ENCODE measurements at regions not wholly inside any gene's neighbourhood (a gene's known extent, or its start where the extent isn't known, plus 50 kb on each side); places are given as distances from the start of the nearest gene placed in this dataset.

DNA sequence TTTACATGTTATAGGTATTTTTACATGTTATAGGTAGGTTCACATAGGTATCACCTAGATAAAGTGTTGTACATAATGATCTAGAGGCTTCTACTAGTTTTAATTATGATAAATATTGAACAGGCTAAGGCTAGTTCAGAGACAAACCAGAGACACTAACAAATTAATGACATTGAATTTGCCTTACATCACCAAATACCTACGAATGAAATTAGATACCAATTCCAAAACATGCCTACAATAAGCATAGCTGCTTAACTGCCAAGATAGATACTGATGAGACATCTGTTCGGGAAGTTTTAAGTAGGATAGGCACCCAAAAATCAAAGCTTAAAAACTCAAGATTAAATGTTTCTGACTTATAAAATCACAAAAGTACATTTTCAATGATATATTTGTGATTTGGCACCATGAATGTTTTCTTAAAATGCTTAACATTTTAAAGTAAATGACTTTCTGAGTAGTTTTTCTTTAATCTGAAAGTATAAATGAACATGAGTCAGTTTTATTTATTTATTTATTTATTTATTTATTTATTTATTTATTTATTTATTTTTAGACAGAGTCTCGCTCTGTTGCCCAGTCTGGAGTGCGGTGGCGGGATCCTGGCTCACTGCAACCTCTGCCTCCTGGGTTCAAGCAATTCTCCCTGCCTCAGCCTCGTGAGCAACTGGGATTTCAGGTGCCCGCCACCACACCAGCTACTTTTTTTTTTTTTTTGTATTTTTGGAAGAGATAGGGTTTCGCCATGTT lies 703.1 kb upstream of the ARRDC3 start:
- no peak overlapping the region for H3K4me3 ChIP-seq (ENCODE audit: control insufficient read depth, low read depth, low read length)
- TF ChIP-seq, protein P1, sequence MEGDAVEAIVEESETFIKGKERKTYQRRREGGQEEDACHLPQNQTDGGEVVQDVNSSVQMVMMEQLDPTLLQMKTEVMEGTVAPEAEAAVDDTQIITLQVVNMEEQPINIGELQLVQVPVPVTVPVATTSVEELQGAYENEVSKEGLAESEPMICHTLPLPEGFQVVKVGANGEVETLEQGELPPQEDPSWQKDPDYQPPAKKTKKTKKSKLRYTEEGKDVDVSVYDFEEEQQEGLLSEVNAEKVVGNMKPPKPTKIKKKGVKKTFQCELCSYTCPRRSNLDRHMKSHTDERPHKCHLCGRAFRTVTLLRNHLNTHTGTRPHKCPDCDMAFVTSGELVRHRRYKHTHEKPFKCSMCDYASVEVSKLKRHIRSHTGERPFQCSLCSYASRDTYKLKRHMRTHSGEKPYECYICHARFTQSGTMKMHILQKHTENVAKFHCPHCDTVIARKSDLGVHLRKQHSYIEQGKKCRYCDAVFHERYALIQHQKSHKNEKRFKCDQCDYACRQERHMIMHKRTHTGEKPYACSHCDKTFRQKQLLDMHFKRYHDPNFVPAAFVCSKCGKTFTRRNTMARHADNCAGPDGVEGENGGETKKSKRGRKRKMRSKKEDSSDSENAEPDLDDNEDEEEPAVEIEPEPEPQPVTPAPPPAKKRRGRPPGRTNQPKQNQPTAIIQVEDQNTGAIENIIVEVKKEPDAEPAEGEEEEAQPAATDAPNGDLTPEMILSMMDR (IDR thresholded peaks at IDR 0.05; ENCODE audit: control insufficient read depth, insufficient read depth, low read depth, low read length, missing control alignments) = no peak
- no peak for DNase-seq (ENCODE audit: low read depth)

DNA sequence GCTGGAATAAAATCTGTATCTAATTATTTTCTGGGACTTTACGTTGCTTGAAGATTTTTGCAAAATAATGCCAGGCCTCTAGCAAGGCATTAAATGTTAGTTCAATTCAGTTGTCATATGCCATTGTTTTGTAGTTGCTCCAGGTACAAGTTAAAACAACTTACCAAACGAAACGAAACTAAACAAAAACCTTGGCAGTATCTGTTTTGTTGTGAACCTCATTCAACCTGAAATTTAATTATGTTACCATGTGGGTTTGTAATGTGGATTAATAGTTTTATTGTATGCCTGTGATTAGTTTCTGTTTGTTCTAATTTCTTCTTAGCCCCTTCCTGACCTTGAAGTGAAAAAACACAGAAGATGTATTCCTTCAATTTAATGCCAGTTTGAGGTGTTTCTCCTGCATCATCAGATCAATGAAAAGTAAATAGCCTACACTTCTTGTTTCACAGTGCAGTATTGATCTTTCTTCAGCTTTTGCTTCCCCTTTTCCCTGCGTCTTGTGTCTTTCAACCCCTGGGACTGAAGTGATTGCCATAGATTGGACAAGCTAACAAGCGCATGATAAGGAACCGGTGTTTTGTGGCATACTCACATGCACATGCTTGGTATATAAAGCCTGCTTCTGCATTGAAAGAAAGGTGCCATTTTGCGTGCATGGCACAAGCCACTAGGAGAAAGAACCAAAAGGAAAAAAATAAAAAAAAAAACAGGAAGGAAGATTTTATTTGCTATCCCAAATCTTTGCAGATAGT lies 699.0 kb upstream of the ARRDC3 start:
- no peak overlapping the region for H3K4me3 ChIP-seq (ENCODE audit: control insufficient read depth, low read depth, low read length)
- DNase-seq (ENCODE audit: low read depth) = no peak
- TF ChIP-seq, protein P1 (IDR thresholded peaks at IDR 0.05; ENCODE audit: control insufficient read depth, insufficient read depth, low read depth, low read length, missing control alignments) = no peak

GRCh38 chr5:92070786-92071185 lies 687.7 kb upstream of the ARRDC3 start:
- H3K4me3 ChIP-seq (ENCODE audit: control insufficient read depth, low read depth, low read length) = no peak overlapping the region
- TF ChIP-seq, protein P1 (IDR thresholded peaks at IDR 0.05; ENCODE audit: control insufficient read depth, insufficient read depth, low read depth, low read length, missing control alignments) = no peak
- no peak for DNase-seq (ENCODE audit: low read depth)

DNA sequence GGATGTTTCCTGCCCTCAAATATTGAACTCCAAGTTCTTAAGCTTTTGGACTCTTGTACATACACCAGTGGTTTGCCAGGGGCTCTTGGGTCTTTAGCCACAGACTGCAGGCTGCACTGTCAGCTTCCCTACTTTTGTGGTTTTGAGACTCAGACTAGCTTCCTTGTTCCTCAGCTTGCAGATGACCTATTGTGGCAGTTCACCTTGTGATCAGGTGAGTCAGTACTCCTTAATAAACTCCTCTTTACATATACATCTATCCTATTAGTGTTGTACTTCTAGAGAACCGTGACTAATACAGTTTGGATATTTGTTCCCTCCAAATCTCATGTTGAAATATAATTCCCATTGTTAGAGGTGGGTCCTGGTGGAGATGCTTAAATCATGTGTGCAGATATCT lies 681.9 kb upstream of the ARRDC3 start:
- no peak overlapping the region for H3K4me3 ChIP-seq (ENCODE audit: control insufficient read depth, low read depth, low read length)
- no peak for DNase-seq (ENCODE audit: low read depth)
- TF ChIP-seq, protein P1 (IDR thresholded peaks at IDR 0.05; ENCODE audit: control insufficient read depth, insufficient read depth, low read depth, low read length, missing control alignments) = no peak

- H3K4me3 ChIP-seq (ENCODE audit: control insufficient read depth, low read depth, low read length) = no peak overlapping the region
- TF ChIP-seq, protein P1 (IDR thresholded peaks at IDR 0.05; ENCODE audit: control insufficient read depth, insufficient read depth, low read depth, low read length, missing control alignments) = no peak
- DNase-seq (ENCODE audit: low read depth) = no peak
Observed at GRCh38 chr5:92051741-92052140, 668.6 kb upstream of the ARRDC3 start.

GRCh38 chr5:92050970-92051369 lies 667.9 kb upstream of the ARRDC3 start:
- H3K4me3 ChIP-seq (ENCODE audit: control insufficient read depth, low read depth, low read length) = no peak overlapping the region
- TF ChIP-seq, protein P1 (IDR thresholded peaks at IDR 0.05; ENCODE audit: control insufficient read depth, insufficient read depth, low read depth, low read length, missing control alignments) = no peak
- DNase-seq (ENCODE audit: low read depth) = no peak

Data from AG09309 (cell line).